ENCODE measurements at regions not wholly inside any gene's neighbourhood (a gene's known extent, or its start where the extent isn't known, plus 50 kb on each side); places are given as distances from the start of the nearest gene placed in this dataset.

- no peak for DNase-seq (ENCODE audit: low read depth)
These were observed 553.4 kb upstream of the POM121L12 start for GRCh38 chr7:52482076-52482475.

- no peak for DNase-seq (ENCODE audit: low read depth)
These were observed 553.9 kb upstream of the POM121L12 start for GRCh38 chr7:52481571-52481970.

GRCh38 chr7:52479990-52480389, 555.4 kb upstream of the POM121L12 start:
- DNase-seq (ENCODE audit: low read depth): no peak

- DNase-seq (ENCODE audit: low read depth): no peak
These were observed 560.3 kb upstream of the POM121L12 start for GRCh38 chr7:52475001-52475582.

- no peak for DNase-seq (ENCODE audit: low read depth)
These were observed 561.7 kb upstream of the POM121L12 start for GRCh38 chr7:52473756-52474155.

GRCh38 chr7:52472006-52472620, 563.3 kb upstream of the POM121L12 start:
- DNase-seq (ENCODE audit: low read depth): no peak

GRCh38 chr7:52465216-52465615, 570.2 kb upstream of the POM121L12 start:
- DNase-seq (ENCODE audit: low read depth): no peak

GRCh38 chr7:52463341-52463740, 572.1 kb upstream of the POM121L12 start:
- no peak for DNase-seq (ENCODE audit: low read depth)

- DNase-seq (ENCODE audit: low read depth): no peak
These were observed 573.0 kb upstream of the POM121L12 start for GRCh38 chr7:52462474-52462873.

- no peak for DNase-seq (ENCODE audit: low read depth)
These were observed 579.9 kb upstream of the POM121L12 start for GRCh38 chr7:52455571-52455970.

GRCh38 chr7:52450816-52451215, 584.6 kb upstream of the POM121L12 start:
- no peak for DNase-seq (ENCODE audit: low read depth)

GRCh38 chr7:52447581-52448180, 587.8 kb upstream of the POM121L12 start:
- no peak for DNase-seq (ENCODE audit: low read depth)

- no peak for DNase-seq (ENCODE audit: low read depth)
These were observed 599.2 kb upstream of the POM121L12 start for GRCh38 chr7:52436278-52436677.

GRCh38 chr7:52431082-52431815, 604.2 kb upstream of the POM121L12 start:
- DNase-seq (ENCODE audit: low read depth): no peak

GRCh38 chr7:52423251-52423650, 612.2 kb upstream of the POM121L12 start:
- no peak for DNase-seq (ENCODE audit: low read depth)

- DNase-seq (ENCODE audit: low read depth): no peak
These were observed 622.4 kb upstream of the POM121L12 start for GRCh38 chr7:52413051-52413450.

- DNase-seq (ENCODE audit: low read depth): no peak
These were observed 625.4 kb upstream of the POM121L12 start for GRCh38 chr7:52410032-52410431.

GRCh38 chr7:52406808-52407207, 628.6 kb upstream of the POM121L12 start:
- DNase-seq (ENCODE audit: low read depth): no peak

- DNase-seq (ENCODE audit: low read depth): no peak
These were observed 652.7 kb upstream of the POM121L12 start for GRCh38 chr7:52382731-52383130.

GRCh38 chr7:52369922-52370321, 665.5 kb upstream of the POM121L12 start:
- no peak for DNase-seq (ENCODE audit: low read depth)

- no peak for DNase-seq (ENCODE audit: low read depth)
These were observed 670.1 kb upstream of the POM121L12 start for GRCh38 chr7:52365349-52365748.

GRCh38 chr7:52362521-52362920, 672.9 kb upstream of the POM121L12 start:
- DNase-seq (ENCODE audit: low read depth): no peak

- DNase-seq (ENCODE audit: low read depth): no peak
These were observed 674.9 kb upstream of the POM121L12 start for GRCh38 chr7:52360541-52360940.

All from Daoy (cell line).